SK-N-SH (cell line): ENCODE measurements at regions not wholly inside any gene's neighbourhood (a gene's known extent, or its start where the extent isn't known, plus 50 kb on each side); places are given as distances from the start of the nearest gene placed in this dataset.

ENCODE experiments used
- CTCF ChIA-PET: fragments of 300-600, 350-600 bp; formaldehyde crosslinking; extraction: SDS; loops from one replicate; lab custom pipeline; 2021; lab: Yijun Ruan, JAX
- POLR2A ChIA-PET: fragments of 350-600 bp; sonication (Branson Sonifier 250); formaldehyde crosslinking; extraction: SDS; loops from one replicate; lab custom pipeline; 2020; ENCODE audit warnings: antibody characterized with exemption, inconsistent platforms; lab: Yijun Ruan, JAX
- DNase-seq: peaks from one replicate; pipeline ENCODE4 v3.0.0; 2012
- H2AFZ ChIP-seq: fragments of 200-600 bp; sonication (generic); 2 replicates; pipeline ENCODE4 v1.8.1; 2016; ENCODE audit warnings: antibody characterized with exemption, mild to moderate bottlenecking, low read depth
- H3F3A ChIP-seq: fragments of 200-600 bp; sonication (generic); replicated peaks from 2 replicates; pipeline ENCODE3; 2016; ENCODE audit warnings: antibody characterized with exemption, mild to moderate bottlenecking; ENCODE audit not compliant: insufficient read depth
- H3K27ac ChIP-seq, 2 experiments: fragments of 200-500 bp in 1 of 2; fragments of 200-600 bp in 1 of 2; sonication (Bioruptor generic) in 1 of 2; sonication (generic), shearing (Covaris generic) in 1 of 2; 2 replicates each; pipeline versions ENCODE4 v1.5.1 to v1.6.1; 2014 to 2016; ENCODE audit warnings: low read depth in 2 of 2, inconsistent platforms in 1 of 2, low read length in 1 of 2, mild to moderate bottlenecking in 1 of 2, mixed read lengths in 1 of 2
- H3K27me3 ChIP-seq: fragments of 200-600 bp; sonication (generic), shearing (Covaris generic); 2 replicates; pipeline ENCODE4 v1.6.1; 2016; ENCODE audit warnings: mixed run types; ENCODE audit not compliant: insufficient read depth
- H3K36me3 ChIP-seq, 2 experiments: fragments of 200-500 bp in 1 of 2; fragments of 200-600 bp in 1 of 2; sonication (Bioruptor generic) in 1 of 2; sonication (generic) in 1 of 2; replicated peaks in 1 of 2; 2 replicates each; pipeline versions ENCODE3 to v1.5.1; 2014 to 2016; ENCODE audit warnings: low read length in 1 of 2, mild to moderate bottlenecking in 1 of 2; ENCODE audit not compliant: insufficient read depth in 2 of 2, control insufficient read depth in 1 of 2
- H3K4me1 ChIP-seq, 2 experiments: fragments of 200-500 bp in 1 of 2; fragments of 200-600 bp in 1 of 2; sonication (Bioruptor generic) in 1 of 2; sonication (generic), shearing (Covaris generic) in 1 of 2; 2 replicates each; pipeline versions ENCODE4 v1.5.1 to v1.6.1; 2014 to 2016; ENCODE audit warnings: low read depth in 1 of 2, low read length in 1 of 2, mixed run types in 1 of 2; ENCODE audit not compliant: insufficient read depth in 2 of 2, control insufficient read depth in 1 of 2
- H3K4me2 ChIP-seq: fragments of 200-600 bp; sonication (generic), shearing (Covaris generic); 2 replicates; pipeline ENCODE4 v1.6.1; 2017; ENCODE audit warnings: mixed run types
- H3K4me3 ChIP-seq, 2 experiments: fragments of 200-500 bp in 1 of 2; fragments of 200-600 bp in 1 of 2; sonication (Bioruptor generic) in 1 of 2; sonication (generic), shearing (Covaris generic) in 1 of 2; 2 replicates each; pipeline versions ENCODE4 v1.5.1 to v1.8.1; 2014 to 2016; ENCODE audit warnings: low read depth in 2 of 2, inconsistent platforms in 1 of 2, low read length in 1 of 2, mild to moderate bottlenecking in 1 of 2, mixed read lengths in 1 of 2, moderate library complexity in 1 of 2
- H3K79me2 ChIP-seq: fragments of 200-600 bp; sonication (generic); 2 replicates; pipeline ENCODE4 v1.8.1; 2017; ENCODE audit warnings: mild to moderate bottlenecking; ENCODE audit not compliant: insufficient read depth
- H3K9ac ChIP-seq: fragments of 200-600 bp; sonication (generic); 2 replicates; pipeline ENCODE4 v1.6.1; 2017; ENCODE audit warnings: mixed run types
- H3K9me2 ChIP-seq: fragments of 200-600 bp; sonication (generic); 2 replicates; pipeline ENCODE4 v1.6.1; 2017; ENCODE audit warnings: mixed run types
- H3K9me3 ChIP-seq: fragments of 200-600 bp; sonication (generic); 2 replicates; pipeline ENCODE4 v1.6.1; 2017; ENCODE audit warnings: mixed run types, mild to moderate bottlenecking, moderate library complexity
- H4K20me1 ChIP-seq: fragments of 200-600 bp; sonication (generic); 2 replicates; pipeline ENCODE4 v1.6.1; 2017; ENCODE audit warnings: mild to moderate bottlenecking, mixed run types; ENCODE audit not compliant: insufficient read depth
- CHD2 ChIP-seq: fragments of 150-350 bp; IDR thresholded peaks from 2 replicates; pipeline ENCODE4 v1.6.1; 2018; ENCODE audit warnings: low read length; ENCODE audit not compliant: partially characterized antibody
- CTCF ChIP-seq: fragments of 200-600 bp; sonication (generic); IDR thresholded peaks from 2 replicates; pipeline ENCODE4 v1.6.1; 2017; ENCODE audit warnings: antibody characterized with exemption, mild to moderate bottlenecking, moderate library complexity
- ELF1 ChIP-seq: IDR thresholded peaks from 2 replicates; pipeline ENCODE4 v1.4.0; 2012
- FOSL2 ChIP-seq: IDR thresholded peaks from 2 replicates; pipeline ENCODE4 v1.4.0; 2012; ENCODE audit warnings: low read depth, mild to moderate bottlenecking, moderate library complexity, borderline replicate concordance
- FOXM1 ChIP-seq: IDR thresholded peaks from 2 replicates; pipeline ENCODE4 v1.4.0; 2012; ENCODE audit warnings: low read depth, mild to moderate bottlenecking
- GABPA ChIP-seq: IDR thresholded peaks from 2 replicates; pipeline ENCODE4 v1.4.0; 2012; ENCODE audit warnings: low read depth, mild to moderate bottlenecking
- IRF3 ChIP-seq: fragments of 150-350 bp; IDR thresholded peaks from 2 replicates; pipeline ENCODE4 v1.6.1; 2016; ENCODE audit warnings: mild to moderate bottlenecking, low read depth, low read length
- JUND ChIP-seq: IDR thresholded peaks from 2 replicates; pipeline ENCODE4 v1.4.0; 2012
- MEF2A ChIP-seq: IDR thresholded peaks from 2 replicates; pipeline ENCODE4 v1.4.0; 2012; ENCODE audit warnings: low read depth, borderline replicate concordance
- NFIC ChIP-seq: IDR thresholded peaks from 2 replicates; pipeline ENCODE4 v1.4.0; 2012; ENCODE audit warnings: borderline replicate concordance
- NRF1 ChIP-seq: IDR thresholded peaks from 2 replicates; pipeline ENCODE4 v1.6.1; 2012; ENCODE audit warnings: low read depth, mild to moderate bottlenecking, low read length
- RAD21 ChIP-seq: IDR thresholded peaks from 2 replicates; pipeline ENCODE4 v1.6.1; 2012; ENCODE audit warnings: mild to moderate bottlenecking, low read length
- RCOR1 ChIP-seq: fragments of 150-350 bp; IDR thresholded peaks from 2 replicates; pipeline ENCODE4 v1.6.1; 2017; ENCODE audit warnings: antibody characterized with exemption, low read length
- REST ChIP-seq: IDR thresholded peaks from 2 replicates; pipeline ENCODE4 v1.6.1; 2012; ENCODE audit warnings: mild to moderate bottlenecking, low read depth, low read length, moderate library complexity
- SIN3A ChIP-seq: IDR thresholded peaks from 2 replicates; pipeline ENCODE4 v1.6.1; 2012; ENCODE audit warnings: low read depth, mild to moderate bottlenecking, low read length, moderate library complexity, borderline replicate concordance
- SMC3 ChIP-seq: IDR thresholded peaks from 2 replicates; pipeline ENCODE4 v1.6.1; 2012; ENCODE audit warnings: low read depth, low read length, improper control_type of control experiment
- TAF1 ChIP-seq: IDR thresholded peaks from 2 replicates; pipeline ENCODE4 v1.6.1; 2012; ENCODE audit warnings: low read depth, mild to moderate bottlenecking, low read length, moderate library complexity, borderline replicate concordance
- USF2 ChIP-seq: fragments of 150-350 bp; IDR thresholded peaks from 2 replicates; pipeline ENCODE4 v1.6.1; 2017; ENCODE audit warnings: antibody characterized with exemption, low read length, low read depth, borderline replicate concordance
- YY1 ChIP-seq: IDR thresholded peaks from 2 replicates; pipeline ENCODE4 v1.4.0; 2012; ENCODE audit warnings: low read depth, mild to moderate bottlenecking
- WGBS: methylation state at CpG from one replicate; pipeline ENCODE4 v1.1.6; 2017; ENCODE audit warnings: low lambda C conversion rate; 5-methylcytosine and 5-hydroxymethylcytosine counted together

- no peaks in the 10 kb centered on the region for H3K79me2 ChIP-seq
- H3K27ac ChIP-seq: peak overlapping the region in 1 of 2 experiments; percentile 69; a peak in 2 of 4 replicates
- H3K36me3 ChIP-seq: no peaks in the 10 kb centered on the region
- H3K9me2 ChIP-seq: no peaks in the 10 kb centered on the region
- H3K4me1 ChIP-seq: peaks cover 0 to 19% of the 10 kb centered on the region in 2 experiments; a peak in 2 of 4 replicates
- no peak overlapping the region for H2AFZ ChIP-seq
- H3K4me2 ChIP-seq: no peak overlapping the region
- POLR2A ChIA-PET: no interaction called here
- no peaks in the 10 kb centered on the region for H4K20me1 ChIP-seq
- CTCF ChIA-PET: interaction anchor here (1.1 to 2.3 kb wide), 2 partner anchors 12 to 43 kb away, joined by 5 read pairs; no protein-coding TSS in a partner anchor
- no peaks in the 10 kb centered on the region for H3K9me3 ChIP-seq
- H3K4me3 ChIP-seq: no peak overlapping the region
- H3K27me3 ChIP-seq: no peaks in the 10 kb centered on the region
- no peak for DNase-seq
- TF ChIP-seq JUND: no peak
- no peak for TF ChIP-seq REST
- TF ChIP-seq NRF1: no peak
- TF ChIP-seq YY1: no peak
- TF ChIP-seq TAF1: no peak
- no peak for TF ChIP-seq USF2
- no peaks in the 10 kb centered on the region for H3F3A ChIP-seq
- H3K9ac ChIP-seq: no peak overlapping the region
- 69% methylated on average over 5 of the region's 5 CpGs for WGBS
Observed at GRCh38 chr1:239886266-239886665, 205.4 kb upstream of the FMN2 start.

- no peak for DNase-seq
- Histone ChIP-seq H3K9me3 (no peaks in the 10 kb centered on the region), H3K79me2 (no peaks in the 10 kb centered on the region), H3K4me1 (peaks cover 12 to 41% of the 10 kb centered on the region in 2 experiments; a peak in 3 of 4 replicates), H2AFZ (no peak overlapping the region), H4K20me1 (no peaks in the 10 kb centered on the region), H3K27me3 (no peaks in the 10 kb centered on the region), H3K9ac (no peak overlapping the region), H3K36me3 (no peaks in the 10 kb centered on the region), H3K4me3 (no peak overlapping the region), H3K4me2 (no peak overlapping the region), H3K9me2 (no peaks in the 10 kb centered on the region), H3K27ac (peak overlapping the region in 1 of 2 experiments; percentile 100; a peak in 2 of 4 replicates), H3F3A (peaks cover 4% of the 10 kb centered on the region)
- no peak for TF ChIP-seq CTCF
- TF ChIP-seq SIN3A: no peak
- no peak for TF ChIP-seq CHD2
- no peak for TF ChIP-seq SMC3
- no peak for TF ChIP-seq MEF2A
- no peak for TF ChIP-seq GABPA
- TF ChIP-seq RCOR1: no peak
- TF ChIP-seq ELF1: no peak
- no peak for TF ChIP-seq IRF3
- TF ChIP-seq FOSL2: no peak
- TF ChIP-seq USF2: no peak
- TF ChIP-seq FOXM1: no peak
- TF ChIP-seq NFIC: no peak
- TF ChIP-seq RAD21: no peak
- ChIA-PET CTCF (interaction anchor here (1.1 to 2.3 kb wide), 2 partner anchors 8 to 9 kb away, joined by 4 to 5 read pairs; no protein-coding TSS in a partner anchor), POLR2A (no interaction called here)
- 88% methylated on average over 4 of the region's 4 CpGs for WGBS
Observed at GRCh38 chr1:239888639-239889038, 203.0 kb upstream of the FMN2 start.
